22Rv1 (cell line): ENCODE measurements at regions not wholly inside any gene's neighbourhood (a gene's known extent, or its start where the extent isn't known, plus 50 kb on each side); places are given as distances from the start of the nearest gene placed in this dataset.

Experiments used
- CTCF ChIP-seq: fragments of 450-650 bp; IDR thresholded peaks from 2 replicates; pipeline ENCODE4 v1.5.1; 2017; ENCODE audit warnings: mild to moderate bottlenecking
- ZFX ChIP-seq: fragments of 450-650 bp; IDR thresholded peaks from 2 replicates; pipeline ENCODE4 v1.6.1; 2017; ENCODE audit warnings: antibody characterized with exemption, borderline replicate concordance

GRCh38 chr10:44102726-44103255 is 282.1 kb downstream of the CXCL12 start:
- TF ChIP-seq CTCF (no peak), ZFX (no peak)
